ENCODE measurements at regions not wholly inside any gene's neighbourhood (a gene's known extent, or its start where the extent isn't known, plus 50 kb on each side); places are given as distances from the start of the nearest gene placed in this dataset.
"Not testable (repeated sequence)": the region's sequence is repeated elsewhere in the genome, so short reads cannot be mapped to it uniquely, and the experiment has no call there.

DNA sequence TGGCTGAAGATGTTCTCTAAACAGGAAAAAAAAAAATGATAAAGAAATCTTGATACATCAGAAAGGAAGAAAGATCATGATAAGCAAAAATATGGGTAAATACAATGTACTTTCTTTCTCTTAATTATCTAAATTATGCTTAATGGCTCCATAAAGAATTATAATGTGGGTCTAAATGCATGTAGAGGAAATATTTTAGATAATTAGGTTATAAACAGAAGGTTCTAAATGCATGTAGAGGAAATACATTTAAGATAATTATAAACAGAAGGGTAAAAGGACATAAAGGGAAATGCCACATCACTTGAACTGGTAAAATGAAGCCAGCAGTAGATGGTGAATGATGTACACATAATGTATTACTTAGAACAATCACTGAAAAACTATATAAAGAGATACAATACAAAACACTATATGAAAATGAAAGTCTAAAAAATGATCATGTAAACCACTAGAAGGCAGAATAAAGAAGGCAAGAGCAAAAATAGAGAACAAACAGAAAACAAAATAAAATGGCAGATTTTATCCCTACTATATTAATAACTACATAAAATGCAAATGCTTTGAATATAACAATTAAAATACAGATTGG lies 308.4 kb upstream of the CDH2 start:
- no peak overlapping the region for H3K27ac ChIP-seq
- no peak for DNase-seq (ENCODE audit: low read depth, low spot score)

- no peak for DNase-seq (ENCODE audit: low read depth, low spot score)
- no peak overlapping the region for H3K27ac ChIP-seq
These were observed 301.6 kb upstream of the CDH2 start for GRCh38 chr18:28478531-28478930.

- H3K27ac ChIP-seq, result no peak overlapping the region
- DNase-seq (ENCODE audit: low read depth, low spot score), result no peak
These were observed 299.4 kb upstream of the CDH2 start for GRCh38 chr18:28476302-28476701.

DNA sequence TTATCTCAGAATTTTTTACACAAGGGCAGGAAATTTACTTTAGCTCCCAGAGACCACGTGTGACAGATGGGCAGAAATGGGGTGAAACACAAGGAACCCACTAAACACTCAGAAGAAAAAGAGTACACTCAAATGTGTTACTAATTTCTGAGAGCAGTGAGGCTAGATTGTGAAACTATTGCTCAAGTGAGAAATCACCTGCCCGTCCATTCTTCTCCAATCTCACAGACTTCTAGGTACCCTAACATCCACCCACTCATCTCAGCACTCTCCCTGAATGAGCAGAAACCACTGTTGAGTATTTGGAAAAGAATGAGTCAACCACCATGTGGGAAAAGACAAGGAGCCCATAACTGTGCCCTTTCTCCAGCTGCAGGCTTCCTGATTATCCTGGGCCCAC lies 293.0 kb upstream of the CDH2 start:
- no peak for DNase-seq (ENCODE audit: low read depth, low spot score)
- no peak overlapping the region for H3K27ac ChIP-seq

- H3K27ac ChIP-seq, result no peak overlapping the region
- DNase-seq (ENCODE audit: low read depth, low spot score), result no peak
These were observed 292.0 kb upstream of the CDH2 start for GRCh38 chr18:28468901-28469300.

GRCh38 chr18:28466204-28466603 lies 289.3 kb upstream of the CDH2 start:
- no peak for DNase-seq (ENCODE audit: low read depth, low spot score)
- no peak overlapping the region for H3K27ac ChIP-seq

- no peak overlapping the region for H3K27ac ChIP-seq
- DNase-seq (ENCODE audit: low read depth, low spot score), result no peak
These were observed 282.7 kb upstream of the CDH2 start for GRCh38 chr18:28459587-28459986.

GRCh38 chr18:28458751-28459150 lies 281.8 kb upstream of the CDH2 start:
- DNase-seq (ENCODE audit: low read depth, low spot score), result no peak
- no peak overlapping the region for H3K27ac ChIP-seq

DNA sequence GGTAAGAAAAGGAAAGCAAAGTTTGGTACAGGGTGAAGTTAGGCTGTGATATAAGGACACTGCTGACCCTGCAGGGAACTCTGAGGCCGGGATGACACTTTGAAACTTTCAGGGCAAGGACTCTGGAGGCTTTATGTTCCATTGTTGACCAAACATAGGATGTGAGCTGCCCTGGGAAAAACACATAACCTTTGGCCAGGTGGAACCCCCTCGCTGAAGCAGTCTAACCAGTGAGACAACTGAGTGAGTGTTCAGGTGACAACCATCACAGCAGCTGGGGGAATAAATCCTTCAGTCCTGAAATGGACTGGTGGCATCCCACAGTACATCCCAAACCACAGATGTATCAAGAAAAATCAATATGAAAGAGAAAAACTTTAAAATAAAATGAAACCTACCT lies 280.9 kb upstream of the CDH2 start:
- DNase-seq (ENCODE audit: low read depth, low spot score), result no peak
- H3K27ac ChIP-seq, result no peak overlapping the region

DNA sequence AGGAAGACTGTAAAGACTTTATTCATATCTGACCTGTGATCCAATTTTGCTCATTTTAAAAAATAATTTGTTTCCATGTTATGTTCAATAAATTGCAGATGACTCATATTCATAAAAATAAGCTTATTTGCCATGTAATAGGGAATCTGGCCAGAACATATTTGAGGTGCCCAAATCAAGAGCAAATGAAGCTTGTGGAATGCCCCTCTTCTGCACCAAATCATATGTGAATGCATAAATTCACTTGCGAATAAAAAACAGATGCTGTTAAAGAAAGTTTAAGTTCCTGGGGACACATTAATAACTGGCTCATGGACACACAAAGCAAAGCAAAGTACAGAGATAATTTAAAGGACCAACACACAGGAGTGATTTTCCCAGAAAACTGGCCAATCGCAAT lies 279.0 kb upstream of the CDH2 start:
- H3K27ac ChIP-seq, result no peak overlapping the region
- no peak for DNase-seq (ENCODE audit: low read depth, low spot score)

DNA sequence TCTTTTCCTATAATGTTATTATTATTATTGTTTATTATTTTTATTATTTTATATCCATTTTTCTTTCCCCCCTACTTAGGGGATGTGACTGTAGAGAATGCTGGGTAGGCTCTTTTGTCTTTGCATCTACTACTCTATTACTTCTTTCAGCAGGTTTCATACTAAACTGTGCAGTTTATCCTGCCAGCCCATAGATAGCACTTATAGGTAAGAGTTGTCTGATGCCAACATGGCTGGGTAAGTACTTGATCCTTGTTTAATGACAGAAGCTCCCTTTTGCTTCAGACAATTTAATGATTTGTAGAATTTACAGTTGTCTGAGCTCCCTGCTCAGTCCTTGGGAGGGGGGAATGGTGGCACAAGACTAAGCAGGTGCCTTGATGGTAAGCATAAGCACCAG lies 262.9 kb upstream of the CDH2 start:
- no peak for DNase-seq (ENCODE audit: low read depth, low spot score)
- no peak overlapping the region for H3K27ac ChIP-seq

DNA sequence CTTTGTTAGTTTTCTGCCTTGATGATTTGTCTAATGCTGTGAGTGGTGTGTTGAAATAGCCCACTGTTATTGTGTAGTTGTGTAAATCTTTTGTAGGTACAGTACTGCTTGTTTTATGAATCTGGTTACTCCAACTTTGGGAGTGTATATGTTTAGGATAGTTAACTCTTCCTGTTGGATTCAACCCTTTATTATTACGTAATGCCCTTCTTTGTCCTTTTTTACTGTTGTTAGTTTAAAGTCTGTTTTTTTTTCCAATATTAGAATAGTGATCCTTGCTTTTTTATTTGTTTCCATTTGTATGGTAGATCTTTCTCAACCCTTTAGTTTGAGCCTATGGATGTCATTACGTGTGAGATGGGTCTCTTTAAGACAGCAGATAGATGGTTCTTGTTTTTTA lies 261.5 kb upstream of the CDH2 start:
- H3K27ac ChIP-seq, result no peak overlapping the region
- DNase-seq (ENCODE audit: low read depth, low spot score), result no peak

DNA sequence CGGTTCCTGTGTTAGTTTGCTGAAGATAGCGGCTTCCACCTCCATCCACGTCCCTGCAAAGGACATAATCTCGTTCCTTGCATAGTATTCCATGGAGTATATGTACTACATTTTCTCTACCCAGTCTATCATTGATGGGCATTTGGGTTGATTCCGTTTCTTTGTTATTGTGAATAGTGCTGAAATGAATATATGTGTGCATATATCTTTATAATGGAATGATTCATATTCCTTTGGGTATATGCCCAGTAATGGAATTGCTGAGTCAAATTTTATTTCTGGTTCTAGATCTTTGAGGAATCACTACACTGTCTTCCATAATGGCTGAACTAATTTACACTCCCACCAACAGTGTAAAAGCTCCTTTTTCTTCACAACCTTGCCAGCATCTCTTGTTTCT lies 255.4 kb upstream of the CDH2 start:
- DNase-seq (ENCODE audit: low read depth, low spot score), result no peak
- H3K27ac ChIP-seq, result no peak overlapping the region

- DNase-seq (ENCODE audit: low read depth, low spot score), result no peak
- no peak overlapping the region for H3K27ac ChIP-seq
These were observed 249.0 kb upstream of the CDH2 start for GRCh38 chr18:28425886-28426285.

DNA sequence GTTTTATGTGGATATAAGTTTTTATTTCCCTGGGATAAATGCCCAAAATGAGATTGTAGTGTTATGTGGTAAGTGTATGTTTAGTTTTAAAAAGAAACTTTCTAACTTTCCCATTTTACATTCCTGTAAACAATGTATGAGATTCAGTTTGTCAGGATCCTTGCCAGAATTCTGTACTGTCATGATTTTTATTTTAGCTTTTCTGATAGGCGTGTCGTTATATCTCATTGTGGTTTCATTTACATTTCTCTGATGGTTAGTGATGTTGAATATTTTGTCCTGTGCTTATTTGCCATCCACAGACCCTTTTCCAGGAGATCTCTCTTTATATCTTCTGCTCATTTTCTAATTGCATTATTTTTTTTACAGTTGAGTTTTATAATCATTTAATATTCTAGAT lies 245.6 kb upstream of the CDH2 start:
- DNase-seq (ENCODE audit: low read depth, low spot score), result no peak
- H3K27ac ChIP-seq, result no peak overlapping the region

- not testable (repeated sequence) for H3K27ac ChIP-seq; DNase-seq (ENCODE audit: low read depth, low spot score)
These were observed 245.0 kb upstream of the CDH2 start for GRCh38 chr18:28421950-28422349.

DNA sequence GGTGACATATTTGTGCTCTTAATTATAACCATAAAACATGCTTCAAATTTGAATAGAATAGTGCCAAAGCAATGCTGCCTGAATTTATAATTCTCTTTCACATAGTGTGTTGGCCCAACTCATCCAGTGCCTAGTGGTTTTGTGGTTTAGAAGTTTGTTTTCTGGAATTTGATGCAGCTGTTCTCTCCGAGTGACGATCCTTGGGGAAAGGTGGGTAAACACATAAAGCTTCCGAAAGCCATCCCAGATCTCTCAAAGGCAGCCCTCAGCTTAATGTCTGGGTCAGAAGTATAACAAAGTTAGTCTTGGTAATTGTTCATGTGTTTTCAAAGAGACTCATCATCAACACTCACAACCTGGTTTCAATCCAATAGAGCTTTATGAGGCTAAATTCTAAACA lies 235.6 kb upstream of the CDH2 start:
- no peak overlapping the region for H3K27ac ChIP-seq
- DNase-seq (ENCODE audit: low read depth, low spot score), result no peak

GRCh38 chr18:28411806-28412205 lies 234.9 kb upstream of the CDH2 start:
- no peak for DNase-seq (ENCODE audit: low read depth, low spot score)

GRCh38 chr18:28409811-28410210 lies 232.9 kb upstream of the CDH2 start:
- DNase-seq (ENCODE audit: low read depth, low spot score), result no peak
- no peak overlapping the region for H3K27ac ChIP-seq

More at GRCh38 chr18:28411806-28412205, 234.9 kb upstream of the CDH2 start:
- no peak overlapping the region for H3K27ac ChIP-seq

DNA sequence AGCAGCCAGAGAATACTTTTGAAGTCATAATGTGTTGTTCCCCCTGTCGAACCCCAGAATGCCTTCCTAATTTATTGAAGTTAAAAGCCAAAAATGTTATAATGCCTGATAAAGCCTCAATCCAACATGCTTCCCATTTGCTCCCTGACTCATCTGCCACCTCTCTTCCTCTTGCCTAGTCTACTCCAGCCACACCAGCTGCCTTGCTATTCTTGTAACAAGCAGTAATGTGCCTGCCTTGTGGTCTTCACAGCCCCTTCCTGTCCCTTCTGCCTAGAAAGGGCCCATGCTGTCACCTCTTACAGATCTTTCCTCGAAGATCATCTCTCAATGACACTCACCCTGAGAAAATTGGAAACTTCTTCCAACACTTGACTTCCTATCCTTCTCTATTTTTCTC lies 231.6 kb upstream of the CDH2 start:
- no peak overlapping the region for H3K27ac ChIP-seq
- no peak for DNase-seq (ENCODE audit: low read depth, low spot score)

DNA sequence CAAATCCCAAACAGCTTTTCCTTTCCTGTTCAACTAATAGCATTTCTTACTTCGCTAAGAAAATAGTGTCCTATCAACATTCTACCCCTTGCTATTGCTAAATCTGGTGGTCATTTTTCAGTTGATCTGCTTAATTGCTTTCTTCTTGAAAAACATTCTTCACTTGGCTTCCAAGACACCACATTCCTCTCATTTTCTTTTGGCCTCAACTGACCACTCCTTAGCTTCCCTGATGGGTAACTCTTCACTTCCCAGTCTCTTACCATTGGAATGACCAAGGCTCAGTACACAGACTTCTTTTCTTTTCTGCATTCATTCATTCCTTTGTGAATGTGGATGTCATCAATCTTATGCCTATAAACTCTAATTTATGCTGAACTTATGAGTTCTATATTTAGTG lies 230.8 kb upstream of the CDH2 start:
- DNase-seq (ENCODE audit: low read depth, low spot score), result no peak
- H3K27ac ChIP-seq, result no peak overlapping the region

DNA sequence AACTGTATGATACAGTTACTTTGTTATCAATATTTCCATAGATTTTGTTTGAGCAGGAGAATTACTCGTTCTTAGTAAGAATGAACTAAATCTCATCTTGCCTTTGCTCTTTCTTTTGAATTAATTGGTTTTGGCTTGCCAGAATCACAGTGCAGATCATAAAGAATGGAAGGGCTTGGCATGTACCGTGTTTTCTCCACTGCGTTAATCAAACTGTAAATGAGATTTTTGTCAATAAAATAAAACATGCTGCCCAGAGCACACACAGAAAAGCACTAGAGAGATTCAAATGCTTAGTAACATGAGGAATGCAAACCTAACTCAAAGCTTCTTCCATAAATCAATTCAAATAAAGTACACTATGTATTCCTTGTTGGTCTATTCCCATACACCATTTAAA lies 229.6 kb upstream of the CDH2 start:
- DNase-seq (ENCODE audit: low read depth, low spot score), result no peak
- no peak overlapping the region for H3K27ac ChIP-seq

GRCh38 chr18:28404694-28405093 lies 227.8 kb upstream of the CDH2 start:
- no peak overlapping the region for H3K27ac ChIP-seq
- no peak for DNase-seq (ENCODE audit: low read depth, low spot score)
